Mucosa of descending colon (tissue), 3 donors: ENCODE measurements at regions not wholly inside any gene's neighbourhood (a gene's known extent, or its start where the extent isn't known, plus 50 kb on each side); places are given as distances from the start of the nearest gene placed in this dataset.
"Not testable (repeated sequence)": the region's sequence is repeated elsewhere in the genome, so short reads cannot be mapped to it uniquely, and the experiment has no call there.

Experiments
- ATAC-seq: fragments of 200-7000 bp; cut with Tn5 transposase; one replicate; pipeline ENCODE4 v1.9.1; 2020; ENCODE audit warnings: mild to moderate bottlenecking, moderate library complexity
- DNase-seq, 3 donors: peaks; one replicate each; pipeline ENCODE4 v3.0.0-alpha.2; 2020
- H3K36me3 ChIP-seq: fragments of 200-600 bp; one replicate; pipeline ENCODE4 v1.8.0; 2021; ENCODE audit warnings: low read depth, mild to moderate bottlenecking
- H3K4me1 ChIP-seq: fragments of 200-600 bp; one replicate; pipeline ENCODE4 v1.8.0; 2021; ENCODE audit warnings: low read depth, mild to moderate bottlenecking
- H3K4me3 ChIP-seq: fragments of 200-600 bp; one replicate; pipeline ENCODE4 v1.8.0; 2021; ENCODE audit warnings: mild to moderate bottlenecking
- H3K9me3 ChIP-seq: fragments of 200-600 bp; one replicate; pipeline ENCODE4 v1.8.0; 2021; ENCODE audit warnings: mild to moderate bottlenecking
- CTCF ChIP-seq: fragments of 200-600 bp; IDR thresholded peaks from one replicate; pipeline ENCODE4 v1.8.0; 2022; ENCODE audit warnings: antibody characterized with exemption, mild to moderate bottlenecking
- intact Hi-C, 2 donors: fragments of 100-400 bp; cut with DNase I in 1 of 2; cut with micrococcal nuclease in 1 of 2; formaldehyde crosslinking; loops; one replicate each; pipeline versions ENCODE4 v1.11.0 to v1.11.1; 2022; cut with DNase I, micrococcal nuclease
- donor health status: DM: no; HTN: no; CAD: no; lungs with moderate emphysema.
- donor health status: DM: no; HTN: no; CAD: no.
- donor health status: DM: no; HTN: yes; CAD: no.

- ATAC-seq = no peak
- peaks cover 95% of the 10 kb centered on the region for H3K9me3 ChIP-seq
- no peak for TF ChIP-seq CTCF
These were observed 201.8 kb downstream of the FOXD4L6 start for GRCh38 chr9:40926404-40927259.

GRCh38 chr9:40925149-40925548 is 203.3 kb downstream of the FOXD4L6 start:
- no peak for TF ChIP-seq CTCF
- DNase-seq = no peak
- H3K4me3 ChIP-seq = no peak overlapping the region
- no peak for ATAC-seq
- H3K36me3 ChIP-seq = no peaks in the 10 kb centered on the region
- H3K4me1 ChIP-seq = no peaks in the 10 kb centered on the region
- intact Hi-C loops = no loop called here
- H3K9me3 ChIP-seq = peaks cover 87% of the 10 kb centered on the region

More at GRCh38 chr9:40926404-40927259, 201.8 kb downstream of the FOXD4L6 start:
- Histone ChIP-seq H3K4me3 (no peak overlapping the region), H3K36me3 (no peaks in the 10 kb centered on the region), H3K4me1 (no peaks in the 10 kb centered on the region)
- intact Hi-C loops = no loop called here
- no peak for DNase-seq

GRCh38 chr9:40916399-40916783 is 212.1 kb downstream of the FOXD4L6 start:
- DNase-seq, ATAC-seq, H3K4me1 ChIP-seq, H3K4me3 ChIP-seq, intact Hi-C loops, H3K36me3 ChIP-seq: not testable (repeated sequence)
- H3K9me3 ChIP-seq = peaks cover 81% of the 10 kb centered on the region

- H3K9me3 ChIP-seq = peaks cover 86% of the 10 kb centered on the region
- not testable (repeated sequence) for ATAC-seq
These were observed 212.7 kb downstream of the FOXD4L6 start for GRCh38 chr9:40915660-40916398.

GRCh38 chr9:40914772-40915659 is 213.5 kb downstream of the FOXD4L6 start:
- H3K9me3 ChIP-seq = peaks cover 89% of the 10 kb centered on the region
- intact Hi-C loops = no loop called here
- no peak for DNase-seq

More at GRCh38 chr9:40915660-40916398, 212.7 kb downstream of the FOXD4L6 start:
- H3K36me3 ChIP-seq, H3K4me1 ChIP-seq, intact Hi-C loops, H3K4me3 ChIP-seq: not testable (repeated sequence)
- DNase-seq = peak in 1 of 3 donors; percentile 42

More at GRCh38 chr9:40914772-40915659, 213.5 kb downstream of the FOXD4L6 start:
- no peaks in the 10 kb centered on the region for H3K36me3 ChIP-seq
- TF ChIP-seq CTCF = no peak
- no peaks in the 10 kb centered on the region for H3K4me1 ChIP-seq
- H3K4me3 ChIP-seq = no peak overlapping the region
- peak; percentile 28 for ATAC-seq
